HG02759 (cell line): ENCODE measurements at regions not wholly inside any gene's neighbourhood (a gene's known extent, or its start where the extent isn't known, plus 50 kb on each side); places are given as distances from the start of the nearest gene placed in this dataset.

Experiments used
- ATAC-seq: cut with Tn5 transposase; IDR thresholded peaks from one replicate; pipeline ENCODE4 v1.9.1; 2021; ENCODE audit warnings: mild to moderate bottlenecking, moderate library complexity; ENCODE audit not compliant: unreplicated experiment

DNA sequence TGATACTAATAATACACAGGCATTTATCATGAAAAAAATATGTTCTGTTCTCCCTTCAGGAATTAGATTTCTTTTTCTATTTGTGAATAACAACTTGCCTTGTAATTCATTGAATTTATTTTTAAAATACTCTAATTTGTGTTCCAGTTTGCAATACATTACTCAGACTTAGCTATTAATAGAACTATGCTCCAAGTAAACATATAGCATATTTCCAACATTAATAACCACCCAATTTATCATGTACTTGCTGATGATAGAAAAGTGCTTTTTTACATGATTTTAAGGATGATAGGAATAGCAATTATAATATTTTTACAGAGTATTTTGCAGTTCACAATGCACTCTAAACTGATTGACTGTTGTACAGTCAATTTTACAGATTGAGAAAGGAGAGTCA, 338.8 kb upstream of the SEMA3D start:
- ATAC-seq: no peak

DNA sequence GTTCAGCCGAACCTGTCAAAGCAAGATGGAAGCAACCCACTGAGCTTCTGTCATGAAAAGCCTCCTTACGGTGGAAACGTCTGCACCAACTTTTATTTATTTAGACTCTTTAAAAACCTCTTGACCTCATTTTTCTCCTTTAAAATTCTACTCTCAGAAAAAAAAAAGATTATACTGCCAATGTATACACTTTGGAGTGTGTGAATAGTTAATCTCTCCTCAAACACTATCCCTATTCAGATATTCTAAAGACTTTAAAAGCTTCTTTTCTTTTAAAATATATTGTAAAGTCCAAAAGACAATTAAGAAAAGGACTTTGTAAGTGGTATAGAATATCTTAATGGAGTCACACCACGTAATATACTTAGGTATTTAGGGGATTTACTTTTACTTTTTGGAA, 335.2 kb upstream of the SEMA3D start:
- no peak for ATAC-seq

DNA sequence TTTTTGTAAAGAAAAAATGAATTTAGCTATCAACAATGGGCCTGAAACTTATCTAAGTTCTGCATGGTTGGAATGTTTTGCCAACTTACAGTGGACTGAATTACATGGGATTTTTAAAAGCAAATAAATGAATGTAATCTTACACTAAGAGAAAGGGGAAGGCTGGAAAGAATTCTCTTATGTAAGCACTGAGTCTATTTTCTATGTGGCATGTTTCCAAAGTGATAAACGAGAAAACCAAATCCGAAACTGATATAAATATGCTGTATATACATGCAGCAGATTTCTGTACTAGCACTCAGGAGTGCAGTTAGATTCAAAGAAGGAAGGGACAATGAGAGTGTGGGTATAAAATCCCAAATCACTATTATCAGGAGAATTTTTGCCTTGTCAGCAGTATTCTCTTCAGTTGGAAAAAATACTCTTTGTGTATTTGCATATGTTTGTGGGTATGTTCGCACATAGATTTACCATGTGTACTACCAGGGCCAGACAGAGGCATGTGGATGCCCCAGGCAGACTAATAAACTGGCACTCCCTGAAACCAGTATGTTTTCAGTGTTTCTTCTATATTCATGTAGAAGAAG, 334.3 kb upstream of the SEMA3D start:
- ATAC-seq: no peak

DNA sequence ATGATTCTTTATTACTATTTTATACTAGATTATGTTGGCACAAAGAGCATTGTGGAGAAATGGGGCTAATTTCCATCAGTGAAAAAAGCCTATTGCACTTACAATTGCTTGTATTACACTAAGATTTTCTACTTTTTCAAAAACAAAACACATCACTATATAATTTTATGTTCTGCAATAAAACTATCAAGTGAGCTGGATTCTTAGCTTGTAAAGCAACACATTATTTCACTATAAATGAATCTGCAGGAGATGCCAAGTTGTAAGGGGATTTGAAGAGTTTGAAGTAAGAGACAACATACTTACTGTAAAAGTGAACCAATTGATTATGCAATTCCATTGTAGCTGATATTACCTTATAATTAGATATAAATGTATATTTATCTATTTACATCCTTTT, 333.3 kb upstream of the SEMA3D start:
- ATAC-seq: no peak

DNA sequence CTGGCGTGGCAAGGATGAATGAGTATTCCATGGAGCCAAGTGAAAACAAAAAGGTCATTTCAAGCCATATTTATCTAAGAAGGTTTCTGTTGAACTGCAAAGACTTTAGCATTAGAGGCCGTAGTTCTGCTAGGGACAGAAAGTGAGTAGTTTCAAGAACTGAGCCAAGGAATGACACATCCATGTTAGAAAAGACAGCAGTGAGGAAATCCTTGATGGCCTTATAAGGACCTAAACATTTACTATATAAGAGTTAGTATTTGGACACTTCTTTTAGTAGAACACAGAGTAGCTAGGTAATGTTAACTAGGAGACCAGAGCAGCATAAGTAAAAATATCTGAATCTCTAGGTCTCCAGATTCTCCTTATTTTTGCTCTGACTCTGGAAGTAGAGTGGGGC, 329.8 kb upstream of the SEMA3D start:
- no peak for ATAC-seq

DNA sequence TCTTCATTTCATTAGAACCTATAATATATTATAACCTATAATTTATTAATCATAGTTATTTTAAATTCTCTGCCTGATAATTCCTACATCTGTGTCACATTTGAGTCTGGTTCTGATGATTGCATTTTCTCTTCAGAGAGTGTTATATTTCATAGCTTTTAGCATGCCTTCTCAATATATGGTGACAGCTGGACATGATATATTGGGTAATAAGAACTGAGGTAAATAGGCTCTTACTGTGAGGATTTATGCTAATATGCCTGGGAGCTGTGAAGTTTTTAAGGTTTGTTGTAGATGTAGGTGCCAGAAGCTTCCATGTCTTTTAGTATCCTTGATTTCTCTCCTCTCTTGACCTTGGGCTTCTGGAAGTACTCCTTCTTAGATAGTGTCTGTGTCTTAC, 325.9 kb upstream of the SEMA3D start:
- ATAC-seq: no peak

DNA sequence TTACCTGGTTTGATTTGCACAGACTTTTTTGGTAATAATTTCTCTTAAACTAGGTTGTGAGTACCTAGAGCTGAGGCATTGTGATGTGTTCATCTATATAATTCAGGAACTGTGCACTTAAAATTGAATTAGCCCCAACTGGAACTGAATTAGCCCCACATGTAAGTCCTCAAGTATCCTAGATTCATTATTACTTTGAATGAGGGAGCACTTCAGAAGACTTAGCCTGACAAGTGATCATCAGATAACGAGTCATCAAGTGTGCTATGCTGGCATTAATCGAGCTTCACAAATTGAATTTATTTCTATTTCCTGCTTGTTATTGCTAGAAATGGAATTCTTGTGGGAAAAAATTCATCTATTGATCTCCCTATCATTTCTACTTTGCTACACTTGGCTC, 323.4 kb upstream of the SEMA3D start:
- no peak for ATAC-seq

DNA sequence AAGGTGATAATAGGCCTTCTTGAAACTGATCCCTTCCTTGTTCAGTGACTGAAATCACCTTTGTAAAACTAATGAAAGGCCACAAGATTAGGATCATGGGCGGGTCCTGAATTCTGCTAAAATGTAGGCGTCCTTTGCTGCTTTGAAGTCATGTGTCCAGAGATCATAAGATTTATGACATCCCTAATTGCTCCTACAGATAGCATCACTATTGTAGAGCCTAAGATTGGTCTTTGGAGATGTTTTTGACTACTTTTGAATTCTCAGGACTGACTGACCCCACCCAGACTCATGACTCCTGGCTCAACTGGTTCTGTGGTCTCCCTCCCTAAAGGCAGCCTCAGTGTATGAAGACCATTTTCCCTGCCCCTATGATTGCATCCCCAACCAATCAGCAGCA, 322.6 kb upstream of the SEMA3D start:
- no peak for ATAC-seq

DNA sequence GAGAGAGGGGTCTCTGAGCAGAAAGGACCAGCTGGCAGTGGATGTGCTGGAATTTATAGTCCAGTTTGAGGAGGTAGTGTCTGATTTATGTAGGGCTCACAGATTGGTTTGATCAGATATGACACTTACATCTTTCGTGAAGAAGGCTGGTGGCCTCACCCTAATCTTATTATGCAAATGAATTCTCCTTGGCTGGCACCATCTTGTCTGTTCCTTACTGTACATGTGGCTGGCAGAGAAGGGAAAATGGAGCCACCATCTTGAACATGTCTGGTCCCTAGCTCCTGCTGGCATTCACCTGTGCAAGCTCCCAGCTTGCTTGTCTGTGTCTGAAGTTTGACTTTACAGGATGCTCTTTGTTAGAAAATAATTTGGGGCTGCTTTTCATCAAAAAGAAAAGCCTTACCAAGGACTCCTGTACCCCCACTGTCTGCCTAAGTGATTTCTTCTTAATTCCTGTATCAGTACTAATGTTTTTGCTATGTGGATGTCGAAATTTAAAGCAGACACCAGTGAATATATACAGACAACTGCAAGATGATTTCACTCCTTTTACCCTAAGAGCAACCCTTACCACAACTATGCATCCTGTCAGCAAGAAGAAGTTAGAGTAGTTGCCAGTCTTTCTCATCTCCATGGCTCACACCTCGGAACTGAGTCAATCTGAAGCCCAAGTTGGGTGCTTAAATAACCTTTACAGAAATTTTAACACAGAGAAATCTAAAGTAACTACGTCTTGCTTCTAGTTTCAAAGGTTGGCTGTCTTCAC, 322.0 kb upstream of the SEMA3D start:
- ATAC-seq: no peak

DNA sequence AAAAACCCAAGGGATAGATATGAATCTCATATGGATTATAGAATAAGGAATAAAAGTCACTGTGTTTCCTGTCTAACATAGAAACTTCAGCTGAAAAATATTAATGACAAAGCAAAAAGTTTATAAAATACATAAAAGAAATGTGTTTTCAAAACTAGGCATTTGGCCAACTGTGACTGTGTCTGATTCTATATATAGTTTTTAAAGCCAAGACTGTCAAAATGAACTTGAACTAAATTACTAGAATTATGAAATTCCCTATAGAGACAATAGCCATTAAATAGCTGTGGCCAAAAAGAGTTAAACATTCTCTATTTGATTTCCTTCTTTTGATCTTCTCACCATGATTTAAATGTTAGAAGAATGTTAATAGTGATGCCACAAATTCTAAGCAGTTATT, 311.2 kb upstream of the SEMA3D start:
- ATAC-seq: no peak

DNA sequence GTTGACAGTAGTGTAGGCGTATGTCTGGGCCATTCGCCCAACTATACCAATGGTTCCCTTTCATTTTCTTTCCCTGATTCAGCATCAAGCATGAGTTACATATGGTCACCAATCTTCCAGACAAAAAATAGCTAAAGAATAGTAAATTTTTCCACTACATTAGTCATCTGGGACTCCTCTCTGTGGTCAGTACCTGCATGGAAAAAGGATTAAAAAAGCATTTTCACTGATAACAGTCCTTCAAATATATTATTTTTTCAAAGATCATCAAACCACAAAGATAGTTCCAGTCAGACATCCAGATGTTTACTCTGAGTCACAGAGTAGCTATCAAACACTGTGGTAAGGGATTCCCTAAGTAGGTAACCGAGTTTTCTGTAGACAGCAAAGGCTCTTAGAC, 302.6 kb upstream of the SEMA3D start:
- no peak for ATAC-seq

DNA sequence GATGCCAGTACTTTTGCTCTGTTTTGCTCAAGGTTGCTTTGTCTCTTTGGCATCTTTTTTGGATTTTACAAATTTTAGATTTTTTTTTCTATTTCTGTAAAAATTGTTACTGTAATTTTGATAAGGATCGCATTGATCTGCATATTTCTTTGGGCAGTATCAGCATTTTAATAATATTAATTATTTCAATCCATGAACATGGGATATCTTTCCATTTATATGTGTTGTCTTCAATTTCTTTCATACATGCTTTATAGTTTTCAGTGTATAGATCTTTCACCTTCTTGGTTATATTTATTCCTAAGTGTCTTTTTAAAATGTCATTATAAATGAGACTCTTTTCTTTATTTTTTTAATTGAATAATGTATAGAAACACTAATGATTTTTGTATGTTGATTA, 301.6 kb upstream of the SEMA3D start:
- ATAC-seq: no peak

DNA sequence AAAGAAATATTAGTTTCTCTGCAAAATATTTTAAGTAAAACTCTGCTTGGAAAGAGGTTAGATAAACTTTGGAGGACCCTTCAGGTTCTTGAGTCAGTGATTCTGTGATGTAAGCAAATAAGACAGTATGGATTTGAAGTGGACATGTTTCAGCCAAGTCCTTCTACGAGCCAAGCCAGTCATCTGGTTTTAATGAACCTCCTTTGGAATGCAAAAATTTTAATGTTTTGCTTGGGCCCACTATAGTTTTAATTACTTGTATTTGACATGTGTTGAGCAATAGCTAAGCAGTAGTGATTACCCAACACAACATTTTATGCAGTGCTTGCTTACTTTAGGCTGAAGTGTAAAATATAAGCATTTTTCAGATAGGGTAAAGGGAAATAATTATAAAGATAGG, 296.3 kb upstream of the SEMA3D start:
- no peak for ATAC-seq

DNA sequence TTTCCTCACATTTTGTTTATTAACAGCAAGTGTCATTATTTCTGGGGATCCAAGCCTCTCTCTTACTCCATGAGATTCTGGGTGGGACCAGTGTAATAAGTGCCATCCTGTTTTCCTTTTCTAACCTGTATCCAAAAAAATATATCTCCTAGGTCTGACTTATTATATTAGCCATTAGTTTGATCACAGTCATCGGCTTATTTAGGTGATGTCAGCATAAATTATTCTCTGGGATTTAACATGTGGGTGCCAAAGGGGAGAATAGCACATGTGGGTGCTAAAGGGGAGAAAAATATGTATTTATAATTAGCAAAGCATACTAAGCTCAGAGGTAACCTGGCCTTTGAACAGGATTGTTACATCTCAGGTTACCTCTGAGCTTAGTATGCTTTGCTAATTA, 293.8 kb upstream of the SEMA3D start:
- ATAC-seq: no peak

DNA sequence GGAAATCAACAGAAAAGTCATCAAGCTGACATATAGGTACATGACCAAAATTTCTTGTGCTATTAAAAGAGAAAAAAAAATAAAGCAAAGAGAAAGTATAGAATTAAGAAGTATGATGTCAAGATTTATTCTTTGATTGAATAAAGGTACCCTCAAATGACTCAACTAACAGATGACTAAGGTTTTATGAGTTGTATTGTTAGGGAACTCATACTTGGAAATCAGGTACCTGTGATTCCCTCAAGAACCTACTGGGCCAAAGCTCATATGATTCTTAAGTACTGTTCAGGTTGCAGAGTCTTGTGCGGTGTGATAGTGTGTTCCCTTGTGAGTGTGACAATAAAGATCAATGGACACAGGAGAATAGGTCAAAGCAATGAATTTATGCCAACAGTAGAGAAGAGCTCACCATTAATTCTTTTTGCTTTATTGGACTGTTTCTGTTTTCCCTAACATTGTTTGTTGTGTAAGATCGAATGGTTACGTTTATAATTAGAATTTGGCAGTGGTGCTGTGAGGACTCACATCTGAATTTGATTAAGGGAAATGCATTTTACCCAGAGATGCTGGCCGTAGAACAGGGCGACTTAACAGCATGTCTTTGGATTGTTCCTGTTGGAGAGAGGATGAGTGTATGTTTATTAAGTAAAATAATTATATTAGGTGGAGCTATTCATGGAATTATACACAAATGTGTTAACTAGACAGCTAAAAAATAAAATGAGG, 293.2 kb upstream of the SEMA3D start:
- ATAC-seq: no peak

DNA sequence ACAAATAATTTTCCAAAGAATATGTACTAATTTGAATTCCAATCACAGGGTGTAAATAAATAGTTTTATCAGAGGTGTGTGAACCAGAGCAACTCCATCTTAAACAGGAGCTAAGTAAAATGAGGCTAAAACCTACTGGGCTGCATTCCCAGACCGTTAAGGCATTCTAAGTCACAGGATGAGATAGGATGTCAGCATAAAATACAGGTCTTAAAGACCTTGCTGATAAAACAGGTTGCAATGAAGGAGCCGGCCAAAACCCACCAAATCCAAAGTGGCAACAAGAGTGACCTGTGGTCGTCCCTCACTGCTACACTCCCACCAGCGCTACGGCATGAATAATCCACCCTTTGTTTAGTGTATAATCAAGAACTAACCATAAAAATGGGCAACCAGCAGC, 291.7 kb upstream of the SEMA3D start:
- ATAC-seq: no peak

DNA sequence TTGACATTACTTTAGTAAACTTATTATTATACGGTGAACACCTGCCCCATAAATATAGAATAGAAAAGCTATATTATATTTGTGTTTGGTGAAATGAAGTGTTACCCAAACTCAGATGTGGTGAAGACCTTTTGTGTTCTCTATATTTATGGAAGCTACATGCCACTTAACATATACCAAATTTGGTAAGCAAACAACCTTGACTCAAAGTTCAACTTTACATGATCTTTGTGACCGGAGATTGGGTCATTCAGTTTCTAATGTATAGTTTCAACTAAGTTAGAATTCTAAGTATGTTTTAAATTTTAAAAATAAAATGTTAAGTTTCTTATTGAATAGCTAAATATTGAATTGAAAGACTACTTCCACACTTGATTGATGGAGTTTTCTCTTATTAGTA, 288.6 kb upstream of the SEMA3D start:
- ATAC-seq: no peak

DNA sequence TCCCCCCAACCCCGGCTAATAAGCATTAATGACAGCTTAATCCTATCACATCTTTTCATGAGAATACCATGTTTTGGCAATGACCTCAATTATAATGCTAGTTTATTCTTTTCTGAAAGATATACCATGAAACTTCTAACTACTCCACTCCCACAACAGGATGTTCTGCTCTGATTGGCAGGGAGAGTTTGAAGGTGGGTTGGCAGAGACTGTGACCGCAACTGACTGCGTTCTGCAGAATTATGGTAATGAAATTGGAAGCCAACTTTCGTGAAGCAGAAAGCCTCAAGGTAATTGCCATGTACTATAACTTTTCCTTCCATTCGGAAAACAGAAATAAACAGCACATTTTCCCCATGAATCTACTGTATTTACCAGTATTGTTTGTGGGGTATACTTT, 288.2 kb upstream of the SEMA3D start:
- ATAC-seq: no peak

DNA sequence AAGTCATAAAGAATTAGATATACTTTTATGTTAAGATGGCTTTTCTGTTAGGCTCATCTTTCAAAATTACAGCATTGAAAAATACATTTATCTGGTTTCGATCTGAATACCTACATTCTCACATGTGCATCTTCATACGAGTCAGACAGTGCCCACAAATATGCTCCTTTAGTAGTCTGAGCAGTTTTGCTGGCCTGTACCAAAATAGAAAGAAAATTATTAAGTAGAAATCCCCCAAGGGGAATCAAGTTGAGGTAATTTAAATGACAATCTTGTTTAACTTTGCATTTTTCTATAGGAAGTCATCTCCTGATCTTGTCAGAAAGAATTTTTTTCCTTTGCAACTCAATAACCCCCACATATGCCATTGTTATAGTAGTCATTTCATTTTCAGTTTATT, 287.4 kb upstream of the SEMA3D start:
- ATAC-seq: peak; percentile 77

DNA sequence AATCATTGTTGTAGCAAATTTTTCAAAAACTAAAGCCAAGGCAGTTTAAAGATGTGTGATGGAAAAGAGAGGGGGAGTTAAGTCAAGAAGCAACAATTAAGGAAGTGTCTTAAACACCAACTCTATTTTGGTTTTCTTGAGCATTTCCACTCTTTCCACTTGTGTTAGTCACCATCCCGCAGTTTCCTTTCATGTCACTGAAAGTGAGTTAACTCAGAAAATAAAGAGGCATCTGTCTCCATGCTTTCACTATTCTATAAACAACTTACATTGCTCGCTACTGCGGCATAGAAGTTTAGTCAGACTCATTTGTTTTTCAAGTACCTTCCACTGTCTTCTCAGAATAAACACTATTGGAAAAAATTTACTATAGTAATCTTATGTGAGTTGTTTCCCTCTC, 284.9 kb upstream of the SEMA3D start:
- ATAC-seq: peak; percentile 42

DNA sequence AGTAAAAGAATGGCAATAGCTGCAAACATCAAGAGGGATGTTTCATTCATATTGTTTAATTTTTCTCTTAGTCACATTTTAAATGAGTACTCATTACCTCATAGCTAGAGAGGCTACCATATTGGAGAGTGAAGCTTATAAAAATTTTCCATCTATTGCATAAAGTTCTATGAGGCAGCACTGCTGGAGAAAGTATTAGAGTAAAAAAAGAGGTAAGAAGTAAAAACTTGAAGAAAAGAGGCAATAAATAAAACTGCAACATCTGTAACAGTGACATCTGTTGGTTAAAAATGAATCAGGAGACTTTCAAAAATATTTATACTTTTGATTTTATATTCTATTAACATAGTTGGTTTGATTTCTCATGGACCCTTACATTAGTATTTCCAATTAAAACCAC, 284.5 kb upstream of the SEMA3D start:
- no peak for ATAC-seq

DNA sequence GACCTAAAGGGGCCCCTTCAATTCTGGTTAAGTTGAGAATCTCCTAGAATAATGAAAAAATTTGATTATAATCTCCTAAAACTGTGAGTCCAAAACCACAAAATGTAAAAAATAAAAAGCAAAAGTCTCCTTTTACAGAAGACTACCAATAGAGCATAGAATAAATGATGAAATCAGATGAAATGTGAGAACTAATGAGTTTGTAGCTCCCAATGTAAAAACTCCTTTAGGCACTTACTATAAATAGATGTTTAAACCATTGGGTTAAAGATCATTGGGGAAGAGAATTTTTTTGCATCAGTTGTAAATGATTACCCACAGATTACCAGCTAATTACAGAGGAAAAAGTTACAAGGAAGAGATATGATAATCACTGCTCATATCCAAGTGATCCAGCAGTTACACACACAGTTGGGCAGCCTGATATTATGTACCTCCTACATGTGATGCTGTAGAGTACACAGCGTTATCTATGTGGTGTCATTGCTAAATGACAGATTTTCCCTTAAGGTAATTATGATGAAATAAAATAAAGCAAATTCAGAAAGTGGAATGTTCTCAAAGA, 282.7 kb upstream of the SEMA3D start:
- no peak for ATAC-seq
